Fibroblast of lung (primary cell): ENCODE measurements at regions not wholly inside any gene's neighbourhood (a gene's known extent, or its start where the extent isn't known, plus 50 kb on each side); places are given as distances from the start of the nearest gene placed in this dataset.

Experiments used
- DNase-seq, 2 donors: peaks; one replicate each; pipeline versions ENCODE4 v3.0.0 to v3.0.0-alpha.2; 2010; ENCODE audit warnings: low read depth in 2 of 2
- H2AFZ ChIP-seq: 2 replicates; pipeline ENCODE4 v1.5.1; 2012; ENCODE audit warnings: low read length, control low read depth, inconsistent platforms
- H3K27ac ChIP-seq: 2 replicates; pipeline ENCODE4 v1.5.1; 2011; ENCODE audit warnings: low read length, control low read depth; ENCODE audit not compliant: insufficient read depth
- H3K27me3 ChIP-seq: 2 replicates; pipeline ENCODE4 v1.5.1; 2011; ENCODE audit warnings: mild to moderate bottlenecking, low read length; ENCODE audit not compliant: control insufficient read depth, insufficient read depth
- H3K36me3 ChIP-seq: 2 replicates; pipeline ENCODE4 v1.5.1; 2011; ENCODE audit warnings: low read length; ENCODE audit not compliant: control insufficient read depth, insufficient read depth
- H3K4me1 ChIP-seq: 2 replicates; pipeline ENCODE4 v1.5.1; 2011; ENCODE audit warnings: low read length; ENCODE audit not compliant: control insufficient read depth, insufficient read depth; ENCODE audit errors: extremely low read depth
- H3K4me2 ChIP-seq: 2 replicates; pipeline ENCODE4 v1.5.1; 2011; ENCODE audit warnings: low read length, control low read depth; ENCODE audit not compliant: insufficient read depth; ENCODE audit errors: extremely low read depth
- H3K4me3 ChIP-seq, 4 experiments: fragments of 200-600 bp in 1 of 4; sonication (generic) in 1 of 4; replicated peaks in 1 of 4; 2 replicates each; pipeline ENCODE4 v1.5.1; 2011 to 2016; ENCODE audit warnings: low read length in 4 of 4, low read depth in 3 of 4, mild to moderate bottlenecking in 3 of 4, control low read depth in 2 of 4, inconsistent platforms in 1 of 4, mixed read lengths in 1 of 4; ENCODE audit not compliant: insufficient read depth in 1 of 4; ENCODE audit errors: control extremely low read depth in 1 of 4
- H3K79me2 ChIP-seq: 2 replicates; pipeline ENCODE4 v1.5.1; 2012; ENCODE audit warnings: mild to moderate bottlenecking, low read length, inconsistent platforms; ENCODE audit not compliant: control insufficient read depth, insufficient read depth
- H3K9ac ChIP-seq: 2 replicates; pipeline ENCODE4 v1.5.1; 2011; ENCODE audit warnings: mild to moderate bottlenecking, low read length, control low read depth; ENCODE audit not compliant: insufficient read depth
- H3K9me3 ChIP-seq: 2 replicates; pipeline ENCODE4 v1.5.1; 2012; ENCODE audit warnings: low read depth, low read length; ENCODE audit not compliant: control insufficient read depth, insufficient read depth
- H4K20me1 ChIP-seq: 2 replicates; pipeline ENCODE4 v1.5.1; 2011; ENCODE audit warnings: low read length; ENCODE audit not compliant: control insufficient read depth, insufficient read depth; ENCODE audit errors: extremely low read depth
- EZH2 ChIP-seq: IDR thresholded peaks from 2 replicates; pipeline ENCODE4 v1.5.1; 2012; ENCODE audit warnings: low read length, control low read depth, mild to moderate bottlenecking; ENCODE audit errors: missing control alignments
- TF ChIP-seq, protein P1 (sequence below), 2 donors: IDR thresholded peaks in 1 of 2; conservative IDR thresholded peaks in 1 of 2; 1 replicate in 1 of 2; 2 replicates in 1 of 2; pipeline ENCODE4 v1.5.1; 2011 to 2012; ENCODE audit warnings: low read length in 2 of 2, control low read depth in 1 of 2, inconsistent platforms in 1 of 2, low read depth in 1 of 2, mild to moderate bottlenecking in 1 of 2

DNA sequence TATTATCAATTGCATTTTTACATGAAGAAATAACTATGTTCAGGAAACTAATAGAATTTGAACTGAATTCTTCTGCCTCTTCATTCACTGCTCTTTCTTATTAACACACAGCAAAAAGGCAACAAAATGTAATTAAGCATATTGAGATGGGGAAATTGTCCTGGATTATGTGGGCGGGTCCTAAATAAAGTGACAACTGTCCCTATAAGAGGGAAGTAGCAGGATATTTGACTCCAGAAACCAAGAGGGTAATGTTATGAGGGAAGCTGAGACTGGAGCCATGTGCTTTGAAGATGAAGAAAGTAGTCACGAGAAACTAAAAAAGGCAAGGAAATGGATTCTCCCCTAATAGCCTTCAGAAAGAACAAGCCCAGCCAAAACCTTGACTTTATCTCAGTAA is 311.2 kb upstream of the PIK3R1 start:
- Histone ChIP-seq H3K27ac (no peak overlapping the region), H3K4me3 (no peak overlapping the region), H3K79me2 (no peaks in the 10 kb centered on the region), H3K4me2 (no peak overlapping the region), H3K9ac (no peak overlapping the region), H3K9me3 (no peaks in the 10 kb centered on the region), H3K36me3 (no peaks in the 10 kb centered on the region), H4K20me1 (no peaks in the 10 kb centered on the region), H3K27me3 (no peaks in the 10 kb centered on the region), H2AFZ (no peak overlapping the region), H3K4me1 (no peaks in the 10 kb centered on the region)
- no peak for DNase-seq
- no peak for TF ChIP-seq EZH2
- TF ChIP-seq, protein P1, sequence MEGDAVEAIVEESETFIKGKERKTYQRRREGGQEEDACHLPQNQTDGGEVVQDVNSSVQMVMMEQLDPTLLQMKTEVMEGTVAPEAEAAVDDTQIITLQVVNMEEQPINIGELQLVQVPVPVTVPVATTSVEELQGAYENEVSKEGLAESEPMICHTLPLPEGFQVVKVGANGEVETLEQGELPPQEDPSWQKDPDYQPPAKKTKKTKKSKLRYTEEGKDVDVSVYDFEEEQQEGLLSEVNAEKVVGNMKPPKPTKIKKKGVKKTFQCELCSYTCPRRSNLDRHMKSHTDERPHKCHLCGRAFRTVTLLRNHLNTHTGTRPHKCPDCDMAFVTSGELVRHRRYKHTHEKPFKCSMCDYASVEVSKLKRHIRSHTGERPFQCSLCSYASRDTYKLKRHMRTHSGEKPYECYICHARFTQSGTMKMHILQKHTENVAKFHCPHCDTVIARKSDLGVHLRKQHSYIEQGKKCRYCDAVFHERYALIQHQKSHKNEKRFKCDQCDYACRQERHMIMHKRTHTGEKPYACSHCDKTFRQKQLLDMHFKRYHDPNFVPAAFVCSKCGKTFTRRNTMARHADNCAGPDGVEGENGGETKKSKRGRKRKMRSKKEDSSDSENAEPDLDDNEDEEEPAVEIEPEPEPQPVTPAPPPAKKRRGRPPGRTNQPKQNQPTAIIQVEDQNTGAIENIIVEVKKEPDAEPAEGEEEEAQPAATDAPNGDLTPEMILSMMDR (conservative IDR thresholded peaks at IDR 0.05 in 1 of 2, IDR thresholded peaks at IDR 0.05 in 1 of 2; ENCODE audit: low read depth in 1 of 2, low read length in 2 of 2): no peak

DNA sequence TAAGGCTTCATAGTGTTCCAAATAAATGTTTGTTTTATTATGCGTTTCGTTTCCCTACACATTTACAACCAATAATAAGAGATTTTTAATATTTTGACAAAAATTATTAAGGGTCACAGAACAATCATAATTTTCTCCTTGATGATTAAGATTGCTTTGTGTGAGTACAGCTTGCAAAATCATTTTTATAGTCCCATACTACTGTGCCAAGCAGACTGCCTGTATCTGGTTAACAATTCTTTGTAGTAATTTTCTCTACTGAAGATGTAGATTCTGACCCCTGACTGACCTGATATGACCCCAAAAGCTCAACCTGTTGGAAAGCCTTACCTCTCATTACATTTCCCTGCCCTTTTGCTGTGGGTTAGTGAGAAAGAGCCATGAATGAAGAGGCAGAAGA is 311.9 kb upstream of the PIK3R1 start:
- no peak for DNase-seq

DNA sequence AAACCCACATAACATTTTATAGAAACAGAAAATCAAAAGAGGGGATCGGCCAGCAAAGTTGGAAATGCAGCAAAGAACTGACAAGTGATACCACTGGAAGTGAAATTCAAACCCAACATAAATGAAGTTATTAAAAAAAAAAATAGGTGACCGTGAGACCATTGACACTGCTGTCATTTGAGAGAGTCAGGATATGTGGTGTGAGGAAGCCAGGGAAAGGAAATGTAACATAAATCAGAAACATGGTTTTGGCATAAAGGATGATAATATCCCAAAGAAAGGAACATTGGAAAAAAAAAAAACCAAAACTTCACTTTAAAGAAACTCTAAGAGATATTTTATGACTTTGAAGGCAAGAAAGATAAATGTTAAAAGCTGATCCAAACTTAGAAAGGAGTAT is 312.4 kb upstream of the PIK3R1 start:
- no peak for TF ChIP-seq EZH2
- TF ChIP-seq, protein P1 (conservative IDR thresholded peaks at IDR 0.05 in 1 of 2, IDR thresholded peaks at IDR 0.05 in 1 of 2; ENCODE audit: low read depth in 1 of 2, low read length in 2 of 2): no peak
- H2AFZ ChIP-seq: no peak overlapping the region
- H3K9me3 ChIP-seq: no peaks in the 10 kb centered on the region
- H4K20me1 ChIP-seq: no peaks in the 10 kb centered on the region
- no peak for DNase-seq
- H3K79me2 ChIP-seq: no peaks in the 10 kb centered on the region
- H3K4me3 ChIP-seq: no peak overlapping the region
- H3K27ac ChIP-seq: no peak overlapping the region
- no peaks in the 10 kb centered on the region for H3K4me1 ChIP-seq
- no peaks in the 10 kb centered on the region for H3K27me3 ChIP-seq
- no peaks in the 10 kb centered on the region for H3K36me3 ChIP-seq
- H3K9ac ChIP-seq: no peak overlapping the region
- H3K4me2 ChIP-seq: no peak overlapping the region

More for the DNA sequence above, 311.9 kb upstream of the PIK3R1 start:
- no peak overlapping the region for H3K9ac ChIP-seq
- no peak overlapping the region for H2AFZ ChIP-seq
- H3K4me1 ChIP-seq: no peaks in the 10 kb centered on the region
- no peak overlapping the region for H3K4me3 ChIP-seq
- H3K79me2 ChIP-seq: no peaks in the 10 kb centered on the region
- TF ChIP-seq EZH2: no peak
- TF ChIP-seq, protein P1 (conservative IDR thresholded peaks at IDR 0.05 in 1 of 2, IDR thresholded peaks at IDR 0.05 in 1 of 2; ENCODE audit: low read depth in 1 of 2, low read length in 2 of 2): no peak
- H3K36me3 ChIP-seq: no peaks in the 10 kb centered on the region
- no peak overlapping the region for H3K4me2 ChIP-seq
- H3K9me3 ChIP-seq: no peaks in the 10 kb centered on the region
- H4K20me1 ChIP-seq: no peaks in the 10 kb centered on the region
- no peaks in the 10 kb centered on the region for H3K27me3 ChIP-seq
- no peak overlapping the region for H3K27ac ChIP-seq
